ENCODE measurements at regions not wholly inside any gene's neighbourhood (a gene's known extent, or its start where the extent isn't known, plus 50 kb on each side); places are given as distances from the start of the nearest gene placed in this dataset.

GRCh38 chr1:95809391-95809790 is 575.4 kb downstream of the RWDD3 start:
- TF ChIP-seq CTCF (conservative IDR thresholded peaks at IDR 0.05) (no peak), EZH2 (IDR thresholded peaks at IDR 0.05; ENCODE audit: low read depth) (no peak)

Measured in PC-9 (cell line).